Activated T-cell treated with anti-CD3 and anti-CD28 coated beads, Interleukin-2, amount 50 U/mL, for 72 hours (primary cell): ENCODE measurements at regions not wholly inside any gene's neighbourhood (a gene's known extent, or its start where the extent isn't known, plus 50 kb on each side); places are given as distances from the start of the nearest gene placed in this dataset.
"Not testable (repeated sequence)": the region's sequence is repeated elsewhere in the genome, so short reads cannot be mapped to it uniquely, and the experiment has no call there.

Experiments used
- ATAC-seq, 2 donors: fragments of 150-1000 bp; cut with Tn5 transposase; replicated peaks in 1 of 2; 2 replicates each; pipeline ENCODE4 v1.10.0; 2021; ENCODE audit warnings: moderate library complexity in 2 of 2, mild to moderate bottlenecking in 1 of 2
- DNase-seq, 2 donors: peaks; one replicate each; pipeline ENCODE4 v3.0.0; 2021 to 2022; ENCODE audit warnings: mixed read lengths in 1 of 2
- H3K27ac Mint-ChIP-seq: one replicate; pipeline ENCODE4 v1.8.0; 2022; ENCODE audit warnings: mild to moderate bottlenecking, moderate library complexity, mixed read lengths
- H3K27me3 Mint-ChIP-seq: one replicate; pipeline ENCODE4 v1.8.0; 2022; ENCODE audit warnings: low read depth, mixed read lengths
- H3K36me3 Mint-ChIP-seq, 2 donors: one replicate each; pipeline ENCODE4 v1.8.0; 2022; ENCODE audit warnings: mixed read lengths in 2 of 2, mild to moderate bottlenecking in 1 of 2; ENCODE audit not compliant: insufficient read depth in 2 of 2
- H3K4me1 Mint-ChIP-seq: one replicate; pipeline ENCODE4 v1.8.0; 2022; ENCODE audit warnings: low read depth, mixed read lengths
- H3K4me3 Mint-ChIP-seq, 2 donors: one replicate each; pipeline ENCODE4 v1.8.0; 2022; ENCODE audit warnings: mild to moderate bottlenecking in 2 of 2, mixed read lengths in 2 of 2, moderate library complexity in 2 of 2
- H3K9me3 Mint-ChIP-seq, 2 donors: one replicate each; pipeline ENCODE4 v1.8.0; 2022; ENCODE audit warnings: mixed read lengths in 2 of 2

GRCh38 chrX:86887341-86887740 lies 630.3 kb upstream of the KLHL4 start:
- Mint-ChIP-seq H3K27ac (no peak overlapping the region), H3K4me3 (no peak overlapping the region), H3K4me1 (no peaks in the 10 kb centered on the region), H3K27me3 (peaks cover 7% of the 10 kb centered on the region), H3K36me3 (no peaks in the 10 kb centered on the region), H3K9me3 (peaks cover 0 to under 1% of the 10 kb centered on the region in 2 donors)
- DNase-seq (no peak), ATAC-seq (no peak)

- Mint-ChIP-seq H3K36me3 (no peaks in the 10 kb centered on the region), H3K9me3 (no peaks in the 10 kb centered on the region), H3K4me1 (no peaks in the 10 kb centered on the region), H3K27me3 (no peaks in the 10 kb centered on the region), H3K27ac (no peak overlapping the region), H3K4me3 (no peak overlapping the region)
- ATAC-seq (no peak), DNase-seq (no peak)
Observed at GRCh38 chrX:86910027-86910426, 607.6 kb upstream of the KLHL4 start.

DNA sequence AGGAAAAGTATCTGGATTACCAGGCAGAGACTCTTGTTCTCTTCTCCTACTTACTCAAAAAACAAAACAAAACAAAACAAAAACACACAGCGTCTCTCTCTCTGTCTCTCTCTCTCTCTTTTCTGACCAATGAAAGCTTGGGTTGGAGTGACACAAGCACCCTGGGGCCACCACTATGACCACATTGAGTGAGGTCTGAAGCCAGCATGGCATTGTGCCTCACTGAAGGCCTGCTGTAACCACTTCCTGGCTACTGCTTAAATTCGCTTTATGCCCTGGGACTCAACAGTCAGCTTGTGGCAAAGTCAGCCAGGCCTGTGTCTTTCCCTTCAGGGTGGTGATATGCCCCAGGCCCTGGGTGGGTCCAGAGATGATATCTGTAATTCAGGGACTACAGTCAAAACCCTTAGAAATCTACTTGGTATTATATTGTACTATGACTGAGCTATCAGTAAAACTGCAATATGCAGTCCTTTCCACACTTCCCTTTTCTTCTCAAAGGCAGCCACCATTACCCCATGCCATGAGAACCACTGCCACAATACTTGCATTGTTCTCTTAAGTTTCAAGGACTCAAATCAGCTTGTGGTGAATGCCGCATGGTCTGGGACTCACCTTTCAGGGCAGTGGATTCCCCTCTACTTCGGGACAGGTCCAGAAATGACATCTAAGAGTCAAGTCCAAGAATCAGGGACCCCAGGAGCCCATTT lies 606.8 kb upstream of the KLHL4 start:
- H3K36me3 Mint-ChIP-seq: no peaks in the 10 kb centered on the region
- H3K9me3 Mint-ChIP-seq: no peaks in the 10 kb centered on the region
- no peaks in the 10 kb centered on the region for H3K4me1 Mint-ChIP-seq
- H3K27me3 Mint-ChIP-seq: no peaks in the 10 kb centered on the region
- no peak overlapping the region for H3K27ac Mint-ChIP-seq
- DNase-seq: no peak
- no peak for ATAC-seq
- no peak overlapping the region for H3K4me3 Mint-ChIP-seq

DNA sequence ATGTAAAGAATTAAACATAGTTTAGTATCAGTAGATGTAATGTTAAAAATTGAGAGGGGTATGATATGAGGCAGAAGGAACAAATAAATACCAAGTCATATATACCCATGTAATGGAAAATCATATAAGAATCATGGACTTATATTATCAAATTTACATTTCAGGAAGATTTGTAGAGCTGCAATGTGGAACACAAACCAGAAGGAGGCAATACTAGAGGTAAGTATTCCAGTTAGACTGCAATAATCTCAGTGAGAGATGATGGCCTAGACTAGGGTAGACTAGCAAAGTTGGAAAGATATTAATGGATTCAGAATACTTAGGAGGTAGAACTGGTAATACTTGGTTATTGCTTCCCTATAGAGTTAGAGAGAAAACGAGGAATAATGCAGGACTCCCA lies 603.0 kb upstream of the KLHL4 start:
- Mint-ChIP-seq H3K27me3 (no peaks in the 10 kb centered on the region), H3K36me3 (no peaks in the 10 kb centered on the region), H3K4me3 (no peak overlapping the region), H3K4me1 (no peaks in the 10 kb centered on the region), H3K9me3 (no peaks in the 10 kb centered on the region), H3K27ac (no peak overlapping the region)
- no peak for DNase-seq
- ATAC-seq: no peak

GRCh38 chrX:86917959-86918358 lies 599.6 kb upstream of the KLHL4 start:
- DNase-seq: no peak
- no peaks in the 10 kb centered on the region for H3K27me3 Mint-ChIP-seq
- H3K36me3 Mint-ChIP-seq: no peaks in the 10 kb centered on the region
- no peak overlapping the region for H3K27ac Mint-ChIP-seq
- no peak for ATAC-seq
- no peaks in the 10 kb centered on the region for H3K9me3 Mint-ChIP-seq
- H3K4me1 Mint-ChIP-seq: no peaks in the 10 kb centered on the region
- no peak overlapping the region for H3K4me3 Mint-ChIP-seq

- Mint-ChIP-seq H3K4me1 (no peaks in the 10 kb centered on the region), H3K27me3 (no peaks in the 10 kb centered on the region), H3K4me3 (no peak overlapping the region), H3K9me3 (peaks cover 2 to 3% of the 10 kb centered on the region in 2 donors), H3K36me3 (peaks cover 0 to 2% of the 10 kb centered on the region in 2 donors), H3K27ac (no peak overlapping the region)
- no peak for ATAC-seq
- no peak for DNase-seq
Observed at GRCh38 chrX:86930419-86930818, 587.2 kb upstream of the KLHL4 start.

GRCh38 chrX:86935988-86936387 lies 581.6 kb upstream of the KLHL4 start:
- no peak overlapping the region for H3K4me3 Mint-ChIP-seq
- H3K27ac Mint-ChIP-seq: no peak overlapping the region
- ATAC-seq (no peak), DNase-seq (no peak)
- peaks cover 0 to 2% of the 10 kb centered on the region in 2 donors for H3K36me3 Mint-ChIP-seq
- H3K27me3 Mint-ChIP-seq: no peaks in the 10 kb centered on the region
- H3K4me1 Mint-ChIP-seq: no peaks in the 10 kb centered on the region
- H3K9me3 Mint-ChIP-seq: peaks cover 2 to 3% of the 10 kb centered on the region in 2 donors

DNA sequence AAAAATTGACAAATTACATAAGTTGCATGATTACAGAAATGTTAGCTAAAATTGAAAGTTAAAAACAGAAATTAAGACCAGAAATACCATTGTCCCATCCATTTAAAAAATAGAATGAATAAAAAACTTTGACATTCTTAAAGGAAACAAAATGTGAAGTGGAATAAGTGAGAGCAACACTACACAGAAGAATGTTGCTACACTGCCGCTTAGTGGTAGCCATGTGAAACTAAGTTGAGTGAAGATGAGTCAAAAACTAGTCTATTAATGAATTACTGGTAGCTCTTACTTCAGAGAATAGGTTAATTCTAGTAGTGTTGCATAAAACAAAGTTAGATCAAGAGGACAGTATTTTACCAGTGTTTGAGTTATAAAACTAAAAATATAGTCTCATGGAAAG lies 571.0 kb upstream of the KLHL4 start:
- Mint-ChIP-seq H3K27me3 (peaks cover 13% of the 10 kb centered on the region), H3K9me3 (no peaks in the 10 kb centered on the region), H3K4me3 (no peak overlapping the region), H3K4me1 (no peaks in the 10 kb centered on the region), H3K36me3 (no peaks in the 10 kb centered on the region), H3K27ac (no peak overlapping the region)
- DNase-seq (peak in 1 of 2 donors; percentile 0), ATAC-seq (no peak)

GRCh38 chrX:86964321-86964720 lies 553.3 kb upstream of the KLHL4 start:
- Mint-ChIP-seq H3K27ac (no peak overlapping the region), H3K27me3 (peaks cover 2% of the 10 kb centered on the region), H3K9me3 (peaks cover 2 to 3% of the 10 kb centered on the region in 2 donors), H3K4me1 (no peaks in the 10 kb centered on the region), H3K36me3 (peaks cover 0 to 4% of the 10 kb centered on the region in 2 donors), H3K4me3 (no peak overlapping the region)
- no peak for DNase-seq
- ATAC-seq: no peak

GRCh38 chrX:86981326-86981879 lies 536.2 kb upstream of the KLHL4 start:
- no peak for DNase-seq
- Mint-ChIP-seq H3K27ac (no peak overlapping the region), H3K27me3 (peaks cover 25% of the 10 kb centered on the region), H3K4me1 (no peaks in the 10 kb centered on the region), H3K36me3 (no peaks in the 10 kb centered on the region), H3K9me3 (peaks cover 5 to 10% of the 10 kb centered on the region in 2 donors), H3K4me3 (no peak overlapping the region)
- ATAC-seq: no peak

GRCh38 chrX:86987351-86987750 lies 530.3 kb upstream of the KLHL4 start:
- peaks cover 25% of the 10 kb centered on the region for H3K27me3 Mint-ChIP-seq
- not testable (repeated sequence) for H3K4me3 Mint-ChIP-seq, ATAC-seq, DNase-seq, H3K4me1 Mint-ChIP-seq, H3K36me3 Mint-ChIP-seq, H3K27ac Mint-ChIP-seq
- H3K9me3 Mint-ChIP-seq: peaks cover 7 to 11% of the 10 kb centered on the region in 2 donors

DNA sequence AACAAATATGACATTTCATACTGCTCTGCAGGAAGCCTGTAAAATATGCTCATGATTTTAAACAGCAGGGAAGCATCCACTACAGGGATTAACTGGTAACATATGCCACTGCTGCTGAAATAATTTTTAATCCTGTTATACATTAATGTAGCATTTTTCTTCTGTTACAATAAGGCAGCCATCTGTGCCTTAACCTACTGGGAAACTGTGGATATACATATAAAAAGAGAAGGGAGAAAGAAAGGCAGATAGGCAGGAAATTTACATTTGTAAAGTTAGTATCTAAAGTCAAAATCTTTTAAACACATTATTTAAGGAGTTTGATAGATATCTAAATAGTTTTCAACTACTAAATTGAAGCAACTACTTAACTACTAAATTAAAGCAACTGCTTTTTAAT lies 514.6 kb upstream of the KLHL4 start:
- no peak overlapping the region for H3K27ac Mint-ChIP-seq
- H3K4me1 Mint-ChIP-seq: no peaks in the 10 kb centered on the region
- DNase-seq: no peak
- no peaks in the 10 kb centered on the region for H3K36me3 Mint-ChIP-seq
- H3K4me3 Mint-ChIP-seq: no peak overlapping the region
- H3K9me3 Mint-ChIP-seq: no peaks in the 10 kb centered on the region
- no peak for ATAC-seq
- H3K27me3 Mint-ChIP-seq: no peaks in the 10 kb centered on the region

DNA sequence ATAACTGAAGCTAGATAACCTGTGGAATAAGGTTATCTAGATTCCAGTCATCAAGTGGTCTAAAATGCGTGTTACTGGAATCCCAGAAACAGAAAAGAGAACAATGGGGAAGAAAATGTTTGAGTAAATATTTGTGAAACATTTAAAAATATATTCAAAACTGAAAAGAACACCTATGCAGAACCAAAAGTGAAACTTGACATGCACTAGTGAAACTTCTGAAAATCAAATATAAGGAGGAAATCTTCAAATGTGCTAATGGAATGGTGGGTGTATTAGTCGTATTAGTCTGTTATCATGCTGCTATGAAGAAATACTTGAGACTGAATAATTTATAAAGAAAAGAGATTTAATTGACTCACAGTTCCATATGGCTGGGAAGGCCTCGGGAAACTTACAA lies 512.4 kb upstream of the KLHL4 start:
- Mint-ChIP-seq H3K27ac (no peak overlapping the region), H3K4me3 (no peak overlapping the region), H3K27me3 (no peaks in the 10 kb centered on the region), H3K9me3 (no peaks in the 10 kb centered on the region), H3K36me3 (no peaks in the 10 kb centered on the region), H3K4me1 (no peaks in the 10 kb centered on the region)
- ATAC-seq (no peak), DNase-seq (no peak)

- Mint-ChIP-seq H3K4me1 (no peaks in the 10 kb centered on the region), H3K4me3 (no peak overlapping the region), H3K36me3 (no peaks in the 10 kb centered on the region), H3K27me3 (no peaks in the 10 kb centered on the region), H3K27ac (no peak overlapping the region), H3K9me3 (no peaks in the 10 kb centered on the region)
- DNase-seq (no peak), ATAC-seq (no peak)
Observed at GRCh38 chrX:87005885-87006284, 511.7 kb upstream of the KLHL4 start.
